ENCODE measurements at regions not wholly inside any gene's neighbourhood (a gene's known extent, or its start where the extent isn't known, plus 50 kb on each side); places are given as distances from the start of the nearest gene placed in this dataset.

- DNase-seq (ENCODE audit: low read depth in 1 of 2, low spot score in 1 of 2): no peak
- TF ChIP-seq JUND (IDR thresholded peaks at IDR 0.05; ENCODE audit: low read depth): no peak
- in situ Hi-C loops (cut with HindIII; ENCODE audit: low pct_unique_long_range_greater_than_20kb, low sequenced_read_pairs): no loop called here
Observed at GRCh38 chr2:237264480-237265219, 149.3 kb downstream of the COL6A3 start.

GRCh38 chr2:237268004-237268708, 145.8 kb downstream of the COL6A3 start:
- no peak for TF ChIP-seq JUND (IDR thresholded peaks at IDR 0.05; ENCODE audit: low read depth)
- in situ Hi-C loops (cut with HindIII; ENCODE audit: low pct_unique_long_range_greater_than_20kb, low sequenced_read_pairs): no loop called here
- DNase-seq (ENCODE audit: low read depth in 1 of 2, low spot score in 1 of 2): no peak

- no peak for DNase-seq (ENCODE audit: low read depth in 1 of 2, low spot score in 1 of 2)
- in situ Hi-C loops (cut with HindIII; ENCODE audit: low pct_unique_long_range_greater_than_20kb, low sequenced_read_pairs): no loop called here
- no peak for TF ChIP-seq JUND (IDR thresholded peaks at IDR 0.05; ENCODE audit: low read depth)
Observed at GRCh38 chr2:237269138-237269875, 144.7 kb downstream of the COL6A3 start.

GRCh38 chr2:237270520-237270919, 143.4 kb downstream of the COL6A3 start:
- in situ Hi-C loops (cut with HindIII; ENCODE audit: low pct_unique_long_range_greater_than_20kb, low sequenced_read_pairs): no loop called here
- no peak for DNase-seq (ENCODE audit: low read depth in 1 of 2, low spot score in 1 of 2)
- no peak for TF ChIP-seq JUND (IDR thresholded peaks at IDR 0.05; ENCODE audit: low read depth)

- in situ Hi-C loops (cut with HindIII; ENCODE audit: low pct_unique_long_range_greater_than_20kb, low sequenced_read_pairs): no loop called here
- no peak for DNase-seq (ENCODE audit: low read depth in 1 of 2, low spot score in 1 of 2)
- TF ChIP-seq JUND (IDR thresholded peaks at IDR 0.05; ENCODE audit: low read depth): no peak
Observed at GRCh38 chr2:237271698-237272652, 142.0 kb downstream of the COL6A3 start.
